ENCODE measurements at regions not wholly inside any gene's neighbourhood (a gene's known extent, or its start where the extent isn't known, plus 50 kb on each side); places are given as distances from the start of the nearest gene placed in this dataset.

DNA sequence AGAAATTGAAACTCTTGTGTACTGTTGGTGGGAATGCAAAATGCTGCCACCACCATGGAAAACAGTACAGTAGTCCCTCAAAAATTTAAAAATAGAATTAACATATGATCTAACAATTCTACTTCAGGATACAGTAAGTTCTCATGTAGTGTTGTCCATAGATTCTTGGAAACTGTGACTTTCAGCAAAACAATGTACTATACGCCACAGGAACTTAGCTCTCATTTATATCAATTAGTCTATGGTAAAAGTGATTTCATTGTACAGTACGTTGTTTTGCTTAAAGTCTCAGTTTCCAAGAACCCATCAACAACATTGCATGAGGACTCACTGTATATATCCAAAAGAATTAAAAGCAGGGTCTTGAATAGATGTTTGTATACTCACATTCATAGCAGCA lies 233.5 kb upstream of the GAS1 start:
- Histone ChIP-seq H4K20me1 (replicated peaks in 1 of 2; ENCODE audit: control insufficient read depth in 1 of 2, insufficient read depth in 2 of 2, low read length in 2 of 2) (no peaks in the 10 kb centered on the region), H4K8ac (ENCODE audit: extremely low read depth, insufficient read depth, low read length) (no peak overlapping the region), H3K36me3 (ENCODE audit: control insufficient read depth in 2 of 4, insufficient read depth in 4 of 4, low read length in 3 of 4) (no peaks in the 10 kb centered on the region), H3K56ac (replicated peaks; ENCODE audit: insufficient read length, low read depth, low read length) (no peak overlapping the region), H4K91ac (replicated peaks; ENCODE audit: insufficient read length, low read length) (no peak overlapping the region), H4K5ac (ENCODE audit: insufficient read length, low read depth, low read length) (no peak overlapping the region), H3K27me3 (replicated peaks in 1 of 4; ENCODE audit: control insufficient read depth in 3 of 4, extremely low read depth in 1 of 4, insufficient read depth in 3 of 4, low read length in 3 of 4) (no peaks in the 10 kb centered on the region), H3K27ac (ENCODE audit: low read depth, low read length) (no peak overlapping the region), H2AFZ (ENCODE audit: low read length) (no peak overlapping the region), H3K79me1 (ENCODE audit: low read depth, low read length) (no peaks in the 10 kb centered on the region), H3K9ac (replicated peaks in 1 of 4; ENCODE audit: extremely low read depth in 1 of 4, low read depth in 3 of 4, low read length in 3 of 4) (no peak overlapping the region), H3K4me2 (ENCODE audit: insufficient read depth in 1 of 2, low read depth in 2 of 2, low read length in 2 of 2) (no peak overlapping the region), H3K18ac (ENCODE audit: extremely low read depth, low read length) (no peak overlapping the region), H2BK5ac (ENCODE audit: low read depth, low read length) (no peak overlapping the region), H2BK20ac (ENCODE audit: low read length) (no peak overlapping the region), H3K14ac (ENCODE audit: insufficient read length) (no peak overlapping the region), H3K4me3 (ENCODE audit: extremely low read depth in 1 of 4, insufficient read depth in 2 of 4, low read depth in 3 of 4, low read length in 4 of 4) (no peak overlapping the region), H2BK15ac (ENCODE audit: low read length) (no peak overlapping the region), H3K23me2 (ENCODE audit: low read depth, low read length) (no peaks in the 10 kb centered on the region; the same call in 1 of the 2 replicates), H3K23ac (ENCODE audit: insufficient read length) (no peak overlapping the region), H3K4me1 (replicated peaks in 1 of 4; ENCODE audit: control insufficient read depth in 3 of 4, insufficient read depth in 4 of 4, low read length in 3 of 4) (no peaks in the 10 kb centered on the region), H2BK120ac (replicated peaks; ENCODE audit: low read depth, low read length) (no peak overlapping the region), H2AK5ac (ENCODE audit: low read depth, low read length) (no peak overlapping the region), H2BK12ac (ENCODE audit: low read depth, low read length) (no peak overlapping the region), H3K79me2 (ENCODE audit: control insufficient read depth in 1 of 2, insufficient read depth in 2 of 2, low read length in 2 of 2) (no peaks in the 10 kb centered on the region), H3K9me3 (ENCODE audit: insufficient read depth in 2 of 2, low read depth in 1 of 2, low read length in 1 of 2) (no peaks in the 10 kb centered on the region), H3K4ac (replicated peaks; ENCODE audit: insufficient read length, low read depth, low read length) (no peak overlapping the region)
- POLR2A ChIA-PET (ENCODE audit: partially characterized antibody), result no interaction called here
- 84% methylated on average over 2 of the region's 2 CpGs; no CpG with 5 or more reads in 1 of the 2 experiments for WGBS, 2 experiments (ENCODE audit: extremely low coverage in 1 of 2, insufficient coverage in 1 of 2, insufficient read length in 1 of 2, insufficient replicate concordance in 2 of 2, low coverage in 1 of 2, low lambda C conversion rate in 2 of 2, missing lambda C conversion rate in 1 of 2)
- CTCF ChIA-PET (ENCODE audit: partially characterized antibody), result interaction anchor here (2.0 kb wide), 1 partner anchor 10 kb away, joined by 5 read pairs; no protein-coding TSS in a partner anchor
- no peak for DNase-seq (ENCODE audit: low read depth in 1 of 2, low spot score in 2 of 2)
- no peak for FAIRE-seq
- TF ChIP-seq CHD1 (IDR thresholded peaks at IDR 0.05; ENCODE audit: low read depth, low read length) (no peak), EP300 (IDR thresholded peaks at IDR 0.05; ENCODE audit: borderline replicate concordance in 1 of 2, low read depth in 2 of 2, low read length in 2 of 2) (no peak), JUN (IDR thresholded peaks at IDR 0.05; ENCODE audit: low read depth, low read length) (no peak), SP4 (IDR thresholded peaks at IDR 0.05; ENCODE audit: low read length) (no peak), TEAD4 (IDR thresholded peaks at IDR 0.05; ENCODE audit: low read depth, low read length) (no peak), TBP (IDR thresholded peaks at IDR 0.05; ENCODE audit: low read depth, low read length) (no peak)
